ENCODE measurements at regions not wholly inside any gene's neighbourhood (a gene's known extent, or its start where the extent isn't known, plus 50 kb on each side); places are given as distances from the start of the nearest gene placed in this dataset.
A peak's percentile ranks its signal among the peaks of the same experiment; 100 is the strongest.

DNA sequence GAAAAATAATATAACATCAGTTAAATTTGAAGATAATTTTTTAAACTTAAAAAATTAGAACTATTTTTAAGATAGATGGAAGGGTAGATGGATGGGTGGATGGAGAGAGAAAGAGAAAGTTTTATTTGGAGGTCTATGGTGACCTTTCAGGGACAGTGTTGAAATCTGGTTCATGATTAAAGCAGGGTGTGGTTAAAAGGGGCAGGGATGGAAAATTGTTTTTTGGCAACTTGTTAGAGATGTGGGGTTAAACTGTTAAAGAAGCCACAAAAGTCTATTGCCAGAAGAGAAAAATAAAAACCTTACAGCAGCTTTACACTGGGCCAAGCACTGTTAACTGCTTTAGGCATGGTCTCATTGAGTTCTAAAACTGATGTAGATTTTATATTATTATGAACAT lies 134.9 kb upstream of the GORAB start:
- TF ChIP-seq, protein P1, sequence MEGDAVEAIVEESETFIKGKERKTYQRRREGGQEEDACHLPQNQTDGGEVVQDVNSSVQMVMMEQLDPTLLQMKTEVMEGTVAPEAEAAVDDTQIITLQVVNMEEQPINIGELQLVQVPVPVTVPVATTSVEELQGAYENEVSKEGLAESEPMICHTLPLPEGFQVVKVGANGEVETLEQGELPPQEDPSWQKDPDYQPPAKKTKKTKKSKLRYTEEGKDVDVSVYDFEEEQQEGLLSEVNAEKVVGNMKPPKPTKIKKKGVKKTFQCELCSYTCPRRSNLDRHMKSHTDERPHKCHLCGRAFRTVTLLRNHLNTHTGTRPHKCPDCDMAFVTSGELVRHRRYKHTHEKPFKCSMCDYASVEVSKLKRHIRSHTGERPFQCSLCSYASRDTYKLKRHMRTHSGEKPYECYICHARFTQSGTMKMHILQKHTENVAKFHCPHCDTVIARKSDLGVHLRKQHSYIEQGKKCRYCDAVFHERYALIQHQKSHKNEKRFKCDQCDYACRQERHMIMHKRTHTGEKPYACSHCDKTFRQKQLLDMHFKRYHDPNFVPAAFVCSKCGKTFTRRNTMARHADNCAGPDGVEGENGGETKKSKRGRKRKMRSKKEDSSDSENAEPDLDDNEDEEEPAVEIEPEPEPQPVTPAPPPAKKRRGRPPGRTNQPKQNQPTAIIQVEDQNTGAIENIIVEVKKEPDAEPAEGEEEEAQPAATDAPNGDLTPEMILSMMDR (IDR thresholded peaks at IDR 0.05; ENCODE audit: low read depth, low read length), result no peak
- no peak for DNase-seq (ENCODE audit: low read depth in 2 of 2)

GRCh38 chr1:170402476-170403311 lies 129.3 kb upstream of the GORAB start:
- peak; percentile 24 to 47 for DNase-seq (ENCODE audit: low read depth in 2 of 2)
- no peak overlapping the region for H3K4me3 ChIP-seq (replicated peaks in 1 of 2; ENCODE audit: low read depth in 2 of 2, low read length in 2 of 2)
- TF ChIP-seq, protein P1 (IDR thresholded peaks at IDR 0.05; ENCODE audit: low read depth, low read length), result no peak

More for the DNA sequence above, 134.9 kb upstream of the GORAB start:
- no peak overlapping the region for H3K4me3 ChIP-seq (replicated peaks in 1 of 2; ENCODE audit: low read depth in 2 of 2, low read length in 2 of 2)

DNA sequence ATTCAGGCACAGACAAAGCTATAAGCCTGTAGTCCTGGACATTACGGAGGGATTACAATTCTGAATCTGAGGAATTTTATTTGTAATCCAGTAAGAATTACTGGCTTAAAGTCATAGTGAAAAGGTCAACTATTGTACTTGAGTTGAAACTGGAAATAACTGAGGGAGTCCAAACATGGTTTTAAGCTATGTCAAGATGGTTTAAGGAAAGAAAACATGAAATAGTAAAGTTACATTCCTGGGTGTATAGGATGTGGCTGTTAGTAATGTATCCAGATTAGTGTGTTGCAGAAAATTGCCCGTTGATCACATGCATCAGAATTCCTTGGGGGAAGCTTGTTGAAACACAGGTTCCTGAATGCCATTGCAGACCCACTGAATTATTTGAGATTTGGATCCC lies 124.8 kb upstream of the GORAB start:
- DNase-seq (ENCODE audit: low read depth in 2 of 2), result peak in 1 of 2 donors; percentile 28
- TF ChIP-seq, protein P1 (IDR thresholded peaks at IDR 0.05; ENCODE audit: low read depth, low read length), result no peak
- no peak overlapping the region for H3K4me3 ChIP-seq (replicated peaks in 1 of 2; ENCODE audit: low read depth in 2 of 2, low read length in 2 of 2)

DNA sequence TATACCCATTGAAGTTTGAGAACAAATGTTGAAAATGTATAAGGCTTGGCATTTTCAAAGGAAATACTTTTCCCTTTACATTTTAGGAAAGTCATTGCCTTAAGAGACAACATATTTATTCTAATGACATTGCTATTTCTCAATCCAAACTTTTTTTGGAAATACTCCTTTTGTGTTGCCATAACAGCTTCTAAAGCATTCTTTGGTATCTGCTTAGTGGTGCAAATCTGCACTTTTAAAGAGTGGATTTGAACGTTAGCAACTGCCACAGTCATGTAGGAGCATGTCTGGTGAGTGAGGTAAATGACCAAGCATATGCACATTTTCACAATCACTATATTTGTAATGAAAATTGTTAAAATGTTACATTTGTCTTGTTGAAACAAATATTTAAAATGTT lies 124.4 kb upstream of the GORAB start:
- no peak overlapping the region for H3K4me3 ChIP-seq (replicated peaks in 1 of 2; ENCODE audit: low read depth in 2 of 2, low read length in 2 of 2)
- DNase-seq (ENCODE audit: low read depth in 2 of 2), result peak; percentile 14 to 29
- TF ChIP-seq, protein P1 (IDR thresholded peaks at IDR 0.05; ENCODE audit: low read depth, low read length), result no peak

GRCh38 chr1:170410401-170411166 lies 121.4 kb upstream of the GORAB start:
- DNase-seq (ENCODE audit: low read depth in 2 of 2), result peak; percentile 94
- no peak overlapping the region for H3K4me3 ChIP-seq (replicated peaks in 1 of 2; ENCODE audit: low read depth in 2 of 2, low read length in 2 of 2)
- TF ChIP-seq, protein P1 (IDR thresholded peaks at IDR 0.05; ENCODE audit: low read depth, low read length), result no peak

DNA sequence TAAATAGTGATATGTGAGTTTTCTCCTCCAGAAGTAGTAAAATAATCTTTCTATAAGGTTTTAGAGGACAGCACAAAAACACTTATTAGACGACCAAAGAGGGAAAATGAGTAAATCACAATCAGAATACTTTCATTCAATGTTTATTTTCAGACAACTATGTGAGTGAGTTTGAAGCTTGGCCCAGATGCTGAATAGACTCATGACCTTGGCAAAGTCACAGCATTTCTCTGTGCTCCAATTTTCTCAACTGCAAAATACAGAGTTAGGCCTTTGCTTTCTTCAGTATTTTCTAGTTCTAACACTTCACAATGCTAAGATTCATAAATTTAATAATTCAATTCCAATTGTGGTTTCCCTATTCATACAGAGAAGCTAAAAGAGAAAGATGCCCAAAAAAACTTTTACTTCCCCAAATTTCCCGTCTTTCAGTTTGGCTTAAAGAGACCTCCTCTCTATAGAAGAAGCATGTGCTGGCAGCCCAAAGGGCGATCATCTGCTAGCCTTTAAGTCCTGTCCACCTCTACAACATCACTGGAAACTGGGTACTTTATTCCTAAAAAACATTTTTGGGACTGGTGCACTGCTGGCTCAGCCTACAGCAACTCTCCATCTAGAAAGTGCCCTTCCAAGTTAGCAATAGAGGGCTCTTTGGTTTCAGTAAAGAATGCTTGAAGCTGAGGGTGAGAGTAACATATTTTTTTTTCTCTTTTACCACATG lies 116.8 kb upstream of the GORAB start:
- TF ChIP-seq, protein P1 (IDR thresholded peaks at IDR 0.05; ENCODE audit: low read depth, low read length), result no peak
- no peak overlapping the region for H3K4me3 ChIP-seq (replicated peaks in 1 of 2; ENCODE audit: low read depth in 2 of 2, low read length in 2 of 2)
- DNase-seq (ENCODE audit: low read depth in 2 of 2), result peak; percentile 59 to 62
